ENCODE measurements at regions not wholly inside any gene's neighbourhood (a gene's known extent, or its start where the extent isn't known, plus 50 kb on each side); places are given as distances from the start of the nearest gene placed in this dataset.

DNA sequence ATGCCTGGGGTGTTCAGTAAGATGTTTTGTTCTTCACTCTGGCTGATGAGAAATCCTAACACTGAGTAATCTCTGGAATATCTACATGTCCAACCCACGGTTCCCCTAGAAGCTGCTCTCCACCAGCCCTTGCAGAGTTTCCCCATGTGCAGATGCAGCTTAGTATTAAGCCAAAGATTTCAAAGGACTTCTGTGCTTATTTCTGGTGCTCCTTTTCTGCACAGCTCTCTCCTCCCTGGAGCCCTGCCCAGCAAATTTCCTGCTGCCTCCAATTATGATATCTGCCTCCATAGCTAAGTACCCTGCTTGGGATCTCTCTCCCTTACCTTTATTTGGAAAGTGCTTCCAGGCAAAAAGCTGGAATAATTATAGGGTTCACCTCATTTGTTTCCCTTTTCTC is 949.3 kb downstream of the BCL11A start:
- no peak overlapping the region for H2AFZ ChIP-seq (ENCODE audit: low read length)

DNA sequence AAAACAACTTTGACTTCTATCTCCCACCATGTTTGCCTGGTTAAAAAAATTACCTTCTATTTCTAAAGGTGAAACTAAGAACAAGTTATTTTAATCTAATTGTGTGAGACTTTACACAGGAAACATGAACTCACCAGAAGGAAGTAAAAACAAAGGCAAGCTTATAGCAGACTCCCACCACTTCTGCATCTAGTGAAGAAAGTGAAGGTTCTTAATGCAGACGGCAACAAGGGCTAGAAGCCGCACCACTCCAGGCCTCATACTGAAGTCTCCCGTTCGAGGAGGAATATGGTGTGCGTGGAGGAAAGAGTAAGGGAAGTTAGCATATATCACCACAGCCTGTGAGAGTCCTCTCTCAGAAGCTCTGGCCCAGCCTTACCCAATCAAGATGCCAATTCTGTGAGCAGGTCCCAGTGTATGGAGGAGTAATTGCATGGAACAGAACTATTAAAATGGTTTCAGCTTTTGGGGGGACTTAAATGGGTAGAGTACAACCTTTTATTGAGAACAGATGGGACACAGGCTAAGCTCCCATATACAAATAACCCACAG is 958.7 kb downstream of the BCL11A start:
- Histone ChIP-seq H3K79me2 (ENCODE audit: insufficient read depth, low read length) (no peaks in the 10 kb centered on the region), H3K4me2 (ENCODE audit: insufficient read depth, low read length) (no peak overlapping the region), H2AFZ (ENCODE audit: low read length) (no peak overlapping the region), H4K20me1 (ENCODE audit: insufficient read depth, low read length) (no peaks in the 10 kb centered on the region), H3K4me3 (ENCODE audit: insufficient read depth, low read length) (no peak overlapping the region), H3K27me3 (ENCODE audit: insufficient read depth, low read length) (no peaks in the 10 kb centered on the region), H3K9me3 (ENCODE audit: low read depth, low read length) (no peaks in the 10 kb centered on the region), H3K4me1 (ENCODE audit: insufficient read depth, low read length) (no peaks in the 10 kb centered on the region), H3K27ac (ENCODE audit: low read depth, low read length) (no peak overlapping the region), H3K36me3 (ENCODE audit: insufficient read depth, low read length) (no peaks in the 10 kb centered on the region)
- DNase-seq (ENCODE audit: insufficient read length, low spot score, missing footprints), result no peak
- TF ChIP-seq, protein P1, sequence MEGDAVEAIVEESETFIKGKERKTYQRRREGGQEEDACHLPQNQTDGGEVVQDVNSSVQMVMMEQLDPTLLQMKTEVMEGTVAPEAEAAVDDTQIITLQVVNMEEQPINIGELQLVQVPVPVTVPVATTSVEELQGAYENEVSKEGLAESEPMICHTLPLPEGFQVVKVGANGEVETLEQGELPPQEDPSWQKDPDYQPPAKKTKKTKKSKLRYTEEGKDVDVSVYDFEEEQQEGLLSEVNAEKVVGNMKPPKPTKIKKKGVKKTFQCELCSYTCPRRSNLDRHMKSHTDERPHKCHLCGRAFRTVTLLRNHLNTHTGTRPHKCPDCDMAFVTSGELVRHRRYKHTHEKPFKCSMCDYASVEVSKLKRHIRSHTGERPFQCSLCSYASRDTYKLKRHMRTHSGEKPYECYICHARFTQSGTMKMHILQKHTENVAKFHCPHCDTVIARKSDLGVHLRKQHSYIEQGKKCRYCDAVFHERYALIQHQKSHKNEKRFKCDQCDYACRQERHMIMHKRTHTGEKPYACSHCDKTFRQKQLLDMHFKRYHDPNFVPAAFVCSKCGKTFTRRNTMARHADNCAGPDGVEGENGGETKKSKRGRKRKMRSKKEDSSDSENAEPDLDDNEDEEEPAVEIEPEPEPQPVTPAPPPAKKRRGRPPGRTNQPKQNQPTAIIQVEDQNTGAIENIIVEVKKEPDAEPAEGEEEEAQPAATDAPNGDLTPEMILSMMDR (IDR thresholded peaks at IDR 0.05; ENCODE audit: extremely low read depth, low read depth, low read length), result no peak

More for the DNA sequence above, 949.3 kb downstream of the BCL11A start:
- no peak for DNase-seq (ENCODE audit: insufficient read length, low spot score, missing footprints)
- Histone ChIP-seq H3K4me2 (ENCODE audit: insufficient read depth, low read length) (no peak overlapping the region), H3K79me2 (ENCODE audit: insufficient read depth, low read length) (no peaks in the 10 kb centered on the region), H3K4me3 (ENCODE audit: insufficient read depth, low read length) (no peak overlapping the region), H4K20me1 (ENCODE audit: insufficient read depth, low read length) (no peaks in the 10 kb centered on the region), H3K9me3 (ENCODE audit: low read depth, low read length) (peaks cover 3% of the 10 kb centered on the region), H3K4me1 (ENCODE audit: insufficient read depth, low read length) (no peaks in the 10 kb centered on the region), H3K27me3 (ENCODE audit: insufficient read depth, low read length) (no peaks in the 10 kb centered on the region), H3K36me3 (ENCODE audit: insufficient read depth, low read length) (no peaks in the 10 kb centered on the region), H3K27ac (ENCODE audit: low read depth, low read length) (no peak overlapping the region)
- TF ChIP-seq, protein P1 (IDR thresholded peaks at IDR 0.05; ENCODE audit: extremely low read depth, low read depth, low read length), result no peak

DNA sequence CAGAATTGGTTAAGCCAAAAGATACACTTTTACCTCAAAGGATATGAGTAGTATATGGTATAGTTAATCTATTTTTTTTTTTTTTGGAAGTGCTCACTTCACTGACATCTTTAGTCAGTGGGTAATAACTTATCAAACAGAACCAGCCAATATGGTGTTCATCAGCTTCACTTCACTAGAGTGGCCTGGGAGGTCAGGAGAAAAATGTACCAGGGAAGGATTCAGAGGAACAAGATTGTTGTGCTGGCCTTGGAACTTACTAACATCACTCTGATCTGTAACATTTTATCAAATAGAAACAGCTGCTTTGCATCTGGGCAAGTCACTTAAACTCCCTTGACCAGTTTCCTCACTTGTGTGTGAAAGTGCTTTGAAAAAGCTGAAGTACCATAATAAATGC is 962.7 kb downstream of the BCL11A start:
- no peaks in the 10 kb centered on the region for H3K36me3 ChIP-seq (ENCODE audit: insufficient read depth, low read length)
- H2AFZ ChIP-seq (ENCODE audit: low read length), result no peak overlapping the region
- no peak for DNase-seq (ENCODE audit: insufficient read length, low spot score, missing footprints)
- H3K4me1 ChIP-seq (ENCODE audit: insufficient read depth, low read length), result no peaks in the 10 kb centered on the region
- H3K27me3 ChIP-seq (ENCODE audit: insufficient read depth, low read length), result no peaks in the 10 kb centered on the region
- no peak overlapping the region for H3K4me2 ChIP-seq (ENCODE audit: insufficient read depth, low read length)
- no peaks in the 10 kb centered on the region for H3K9me3 ChIP-seq (ENCODE audit: low read depth, low read length)
- no peak overlapping the region for H3K4me3 ChIP-seq (ENCODE audit: insufficient read depth, low read length)
- no peak overlapping the region for H3K27ac ChIP-seq (ENCODE audit: low read depth, low read length)
- no peaks in the 10 kb centered on the region for H3K79me2 ChIP-seq (ENCODE audit: insufficient read depth, low read length)
- TF ChIP-seq, protein P1 (IDR thresholded peaks at IDR 0.05; ENCODE audit: extremely low read depth, low read depth, low read length), result no peak
- no peaks in the 10 kb centered on the region for H4K20me1 ChIP-seq (ENCODE audit: insufficient read depth, low read length)

DNA sequence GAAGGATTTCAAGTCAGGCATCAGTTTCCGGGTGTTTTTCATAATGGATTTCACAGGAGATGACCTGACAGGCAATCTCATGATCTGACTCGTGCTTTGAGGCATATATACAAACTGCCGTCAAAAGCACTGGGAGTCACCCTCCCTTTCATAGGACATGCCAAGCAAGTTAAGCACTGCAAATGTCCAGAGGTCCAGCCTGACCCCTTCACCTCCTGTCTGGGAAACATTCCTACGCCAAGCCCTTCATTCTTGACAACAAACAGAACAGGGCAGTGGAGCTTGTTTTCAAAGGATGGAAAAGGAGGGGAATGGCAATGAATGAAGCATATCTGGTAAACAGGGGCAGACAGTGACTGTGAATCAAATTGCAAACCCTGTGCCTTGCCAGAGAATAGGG is 963.6 kb downstream of the BCL11A start:
- H3K27me3 ChIP-seq (ENCODE audit: insufficient read depth, low read length), result no peaks in the 10 kb centered on the region
- H3K4me2 ChIP-seq (ENCODE audit: insufficient read depth, low read length), result no peak overlapping the region
- no peak for DNase-seq (ENCODE audit: insufficient read length, low spot score, missing footprints)
- no peak overlapping the region for H3K4me3 ChIP-seq (ENCODE audit: insufficient read depth, low read length)
- TF ChIP-seq, protein P1 (IDR thresholded peaks at IDR 0.05; ENCODE audit: extremely low read depth, low read depth, low read length), result no peak
- no peak overlapping the region for H2AFZ ChIP-seq (ENCODE audit: low read length)
- H3K36me3 ChIP-seq (ENCODE audit: insufficient read depth, low read length), result no peaks in the 10 kb centered on the region
- H3K9me3 ChIP-seq (ENCODE audit: low read depth, low read length), result no peaks in the 10 kb centered on the region
- H4K20me1 ChIP-seq (ENCODE audit: insufficient read depth, low read length), result no peaks in the 10 kb centered on the region
- no peaks in the 10 kb centered on the region for H3K79me2 ChIP-seq (ENCODE audit: insufficient read depth, low read length)
- H3K27ac ChIP-seq (ENCODE audit: low read depth, low read length), result no peak overlapping the region
- no peaks in the 10 kb centered on the region for H3K4me1 ChIP-seq (ENCODE audit: insufficient read depth, low read length)

Measured in osteoblast (primary cell).